SU-DHL-6 (cell line): ENCODE measurements at regions not wholly inside any gene's neighbourhood (a gene's known extent, or its start where the extent isn't known, plus 50 kb on each side); places are given as distances from the start of the nearest gene placed in this dataset.

Experiments
- H2AFZ ChIP-seq: fragments of 200-600 bp; sonication (generic); 2 replicates; pipeline ENCODE4 v1.6.1; 2014; ENCODE audit warnings: low read depth, mild to moderate bottlenecking, moderate library complexity, mixed read lengths, antibody characterized with exemption, low read length; ENCODE audit not compliant: severe bottlenecking
- H3F3A ChIP-seq: fragments of 200-600 bp; shearing (Covaris generic); 2 replicates; pipeline ENCODE4 v1.6.0; 2016; ENCODE audit warnings: antibody characterized with exemption, mild to moderate bottlenecking; ENCODE audit not compliant: insufficient read depth
- H3K27ac ChIP-seq: fragments of 200-600 bp; sonication (generic); 2 replicates; pipeline ENCODE4 v1.5.1; 2016; ENCODE audit warnings: low read depth, mild to moderate bottlenecking, low read length, moderate library complexity, mixed read lengths
- H3K27me3 ChIP-seq: fragments of 200-600 bp; sonication (generic), shearing (Covaris generic); 2 replicates; pipeline ENCODE4 v1.6.0; 2014; ENCODE audit warnings: mild to moderate bottlenecking, low read length
- H3K36me3 ChIP-seq: fragments of 200-600 bp; sonication (generic); 2 replicates; pipeline ENCODE4 v1.6.1; 2014; ENCODE audit warnings: mild to moderate bottlenecking, low read length, mixed read lengths
- H3K4me2 ChIP-seq: fragments of 300-600, 200-600 bp; shearing (Covaris generic), sonication (generic); 2 replicates; pipeline ENCODE4 v1.6.0; 2014; ENCODE audit warnings: low read length, low read depth, mild to moderate bottlenecking; ENCODE audit not compliant: poor library complexity, severe bottlenecking
- H3K4me3 ChIP-seq: fragments of 200-600 bp; sonication (generic); 2 replicates; pipeline ENCODE4 v1.5.1; 2014; ENCODE audit warnings: antibody characterized with exemption, low read length, mild to moderate bottlenecking, mixed read lengths; ENCODE audit not compliant: insufficient read depth, poor library complexity, severe bottlenecking
- H3K79me2 ChIP-seq: fragments of 200-600 bp; sonication (generic); 2 replicates; pipeline ENCODE4 v1.6.1; 2014; ENCODE audit warnings: mild to moderate bottlenecking, low read length, moderate library complexity; ENCODE audit not compliant: insufficient read depth
- H3K9ac ChIP-seq: fragments of 200-600 bp; sonication (generic); 2 replicates; pipeline ENCODE4 v1.7.0; 2014; ENCODE audit warnings: mild to moderate bottlenecking, low read length
- H3K9me2 ChIP-seq: fragments of 200-600 bp; sonication (generic); replicated peaks from 2 replicates; pipeline ENCODE4 v1.6.1; 2014; ENCODE audit warnings: low read length; ENCODE audit not compliant: insufficient read depth
- H3K9me3 ChIP-seq: fragments of 200-600 bp; sonication (generic); 2 replicates; pipeline ENCODE4 v1.6.1; 2014; ENCODE audit warnings: low read length, mixed read lengths; ENCODE audit not compliant: insufficient read depth
- H4K20me1 ChIP-seq: fragments of 200-600 bp; sonication (generic); 2 replicates; pipeline ENCODE4 v1.6.1; 2014; ENCODE audit warnings: low read depth, mild to moderate bottlenecking, antibody characterized with exemption, low read length, moderate library complexity, mixed read lengths
- EZH2phosphoT487 ChIP-seq: fragments of 200-600 bp; sonication (generic), shearing (Covaris generic); conservative IDR thresholded peaks from 2 replicates; pipeline ENCODE4 v1.6.1; 2018; ENCODE audit warnings: mild to moderate bottlenecking, antibody characterized with exemption, low read length, moderate library complexity, mixed read lengths
- TF ChIP-seq, protein P1 (sequence below): fragments of 200-600 bp; sonication (generic); IDR thresholded peaks from one replicate; pipeline ENCODE4 v1.5.1; 2017; ENCODE audit warnings: antibody characterized with exemption, mild to moderate bottlenecking, low read length, moderate library complexity; ENCODE audit not compliant: insufficient read depth, poor library complexity, severe bottlenecking

DNA sequence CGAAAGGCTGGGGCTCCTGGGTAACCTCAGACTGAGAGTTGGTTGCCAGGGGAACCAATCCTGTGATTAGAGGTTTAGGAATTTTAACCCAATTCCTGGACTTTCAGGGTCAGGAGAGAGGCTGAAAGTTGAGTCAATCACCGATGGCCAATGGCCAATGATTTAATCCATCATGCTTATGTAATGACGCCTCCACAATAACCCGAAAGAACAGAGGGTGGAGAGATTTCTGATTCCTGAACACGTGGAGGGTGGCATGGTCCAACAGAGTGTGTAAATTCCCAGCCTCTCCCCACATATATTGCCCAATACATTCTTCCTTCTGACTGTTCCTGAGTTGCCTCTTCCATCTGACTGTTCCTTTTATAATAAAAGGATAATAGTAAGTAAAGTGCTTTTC lies 137.2 kb upstream of the CBLB start:
- H3K4me3 ChIP-seq, result no peak overlapping the region
- H4K20me1 ChIP-seq, result no peaks in the 10 kb centered on the region
- H3K27me3 ChIP-seq, result no peaks in the 10 kb centered on the region
- H2AFZ ChIP-seq, result no peak overlapping the region
- H3K36me3 ChIP-seq, result no peaks in the 10 kb centered on the region
- H3K4me2 ChIP-seq, result no peak overlapping the region
- H3F3A ChIP-seq, result no peaks in the 10 kb centered on the region
- TF ChIP-seq, protein P1, sequence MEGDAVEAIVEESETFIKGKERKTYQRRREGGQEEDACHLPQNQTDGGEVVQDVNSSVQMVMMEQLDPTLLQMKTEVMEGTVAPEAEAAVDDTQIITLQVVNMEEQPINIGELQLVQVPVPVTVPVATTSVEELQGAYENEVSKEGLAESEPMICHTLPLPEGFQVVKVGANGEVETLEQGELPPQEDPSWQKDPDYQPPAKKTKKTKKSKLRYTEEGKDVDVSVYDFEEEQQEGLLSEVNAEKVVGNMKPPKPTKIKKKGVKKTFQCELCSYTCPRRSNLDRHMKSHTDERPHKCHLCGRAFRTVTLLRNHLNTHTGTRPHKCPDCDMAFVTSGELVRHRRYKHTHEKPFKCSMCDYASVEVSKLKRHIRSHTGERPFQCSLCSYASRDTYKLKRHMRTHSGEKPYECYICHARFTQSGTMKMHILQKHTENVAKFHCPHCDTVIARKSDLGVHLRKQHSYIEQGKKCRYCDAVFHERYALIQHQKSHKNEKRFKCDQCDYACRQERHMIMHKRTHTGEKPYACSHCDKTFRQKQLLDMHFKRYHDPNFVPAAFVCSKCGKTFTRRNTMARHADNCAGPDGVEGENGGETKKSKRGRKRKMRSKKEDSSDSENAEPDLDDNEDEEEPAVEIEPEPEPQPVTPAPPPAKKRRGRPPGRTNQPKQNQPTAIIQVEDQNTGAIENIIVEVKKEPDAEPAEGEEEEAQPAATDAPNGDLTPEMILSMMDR, result no peak
- no peak for TF ChIP-seq EZH2phosphoT487
- H3K9me2 ChIP-seq, result no peaks in the 10 kb centered on the region
- no peak overlapping the region for H3K27ac ChIP-seq
- no peak overlapping the region for H3K9ac ChIP-seq
- no peaks in the 10 kb centered on the region for H3K9me3 ChIP-seq
- no peaks in the 10 kb centered on the region for H3K79me2 ChIP-seq

DNA sequence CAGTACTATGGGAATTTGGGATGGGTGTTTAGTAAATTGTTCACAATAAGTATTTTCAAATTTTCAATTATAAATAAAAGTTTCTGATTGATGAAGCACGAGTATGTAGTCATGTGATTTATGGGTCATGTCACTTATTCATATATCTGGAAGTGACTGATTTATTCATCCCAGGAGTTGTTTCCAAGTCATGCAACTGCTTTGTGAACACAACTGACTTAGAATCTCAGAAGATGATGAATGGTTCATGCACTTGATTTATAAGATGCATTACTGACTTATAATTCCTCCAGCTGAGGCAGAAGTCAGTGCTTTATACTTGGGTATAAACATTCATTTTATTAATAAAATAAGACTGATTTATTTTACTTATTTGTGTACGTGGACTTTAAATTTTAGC lies 137.8 kb upstream of the CBLB start:
- no peaks in the 10 kb centered on the region for H3F3A ChIP-seq
- no peaks in the 10 kb centered on the region for H3K9me3 ChIP-seq
- no peak overlapping the region for H3K9ac ChIP-seq
- no peak overlapping the region for H3K4me3 ChIP-seq
- no peak overlapping the region for H2AFZ ChIP-seq
- no peaks in the 10 kb centered on the region for H3K79me2 ChIP-seq
- no peak overlapping the region for H3K27ac ChIP-seq
- no peaks in the 10 kb centered on the region for H4K20me1 ChIP-seq
- no peak for TF ChIP-seq EZH2phosphoT487
- TF ChIP-seq, protein P1, result no peak
- H3K36me3 ChIP-seq, result no peaks in the 10 kb centered on the region
- no peak overlapping the region for H3K4me2 ChIP-seq
- no peaks in the 10 kb centered on the region for H3K9me2 ChIP-seq
- no peaks in the 10 kb centered on the region for H3K27me3 ChIP-seq

DNA sequence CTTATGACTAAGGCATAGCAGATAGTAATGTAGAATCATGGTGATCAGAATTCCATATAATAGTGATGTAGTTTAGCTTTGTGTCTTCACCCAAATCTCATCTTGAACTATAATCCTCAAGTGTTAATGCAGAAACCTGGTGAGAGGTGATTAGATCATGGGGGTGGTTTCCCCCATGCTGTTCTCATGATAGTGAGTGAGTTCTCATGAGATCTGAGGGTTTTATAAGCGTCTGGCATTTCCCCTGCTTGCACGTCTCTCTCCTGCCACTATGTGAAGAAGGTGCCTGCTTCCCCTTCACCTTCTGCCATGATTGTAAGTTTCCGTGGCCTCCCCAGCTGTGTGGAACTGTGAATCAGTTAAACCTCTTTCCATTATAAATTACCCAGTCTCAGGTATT lies 138.7 kb upstream of the CBLB start:
- no peaks in the 10 kb centered on the region for H3K27me3 ChIP-seq
- H3K9me3 ChIP-seq, result no peaks in the 10 kb centered on the region
- H3K9me2 ChIP-seq, result no peaks in the 10 kb centered on the region
- H3F3A ChIP-seq, result no peaks in the 10 kb centered on the region
- no peak overlapping the region for H3K4me3 ChIP-seq
- H3K79me2 ChIP-seq, result no peaks in the 10 kb centered on the region
- no peak overlapping the region for H3K27ac ChIP-seq
- H4K20me1 ChIP-seq, result no peaks in the 10 kb centered on the region
- TF ChIP-seq, protein P1, result no peak
- no peak for TF ChIP-seq EZH2phosphoT487
- no peak overlapping the region for H3K4me2 ChIP-seq
- H2AFZ ChIP-seq, result no peak overlapping the region
- H3K36me3 ChIP-seq, result no peaks in the 10 kb centered on the region
- no peak overlapping the region for H3K9ac ChIP-seq

DNA sequence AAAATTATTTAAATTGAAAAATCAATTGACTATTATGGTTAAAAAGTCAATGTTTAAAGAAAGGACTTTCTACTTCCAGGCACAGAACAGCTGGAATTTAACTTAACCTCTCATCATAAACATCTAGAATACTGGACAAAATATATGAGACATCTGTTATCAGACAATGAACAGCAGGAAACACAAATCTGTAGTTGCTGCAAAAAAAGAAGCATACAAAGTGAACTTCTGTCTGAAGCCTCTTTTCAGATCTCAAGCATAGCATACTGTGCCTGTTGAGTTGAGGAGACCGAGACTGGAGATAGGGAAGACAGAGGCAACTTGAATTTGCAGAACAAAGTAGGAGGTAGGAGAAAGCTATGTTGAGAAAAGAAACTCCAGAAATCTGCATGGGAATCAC lies 140.0 kb upstream of the CBLB start:
- Histone ChIP-seq H3K9me2 (no peaks in the 10 kb centered on the region), H3K4me2 (no peak overlapping the region), H3K4me3 (no peak overlapping the region), H3K36me3 (no peaks in the 10 kb centered on the region), H3K27ac (no peak overlapping the region), H3F3A (no peaks in the 10 kb centered on the region), H3K79me2 (no peaks in the 10 kb centered on the region), H3K9ac (no peak overlapping the region), H2AFZ (no peak overlapping the region), H3K9me3 (no peaks in the 10 kb centered on the region), H3K27me3 (no peaks in the 10 kb centered on the region), H4K20me1 (no peaks in the 10 kb centered on the region)
- TF ChIP-seq EZH2phosphoT487, result no peak
- TF ChIP-seq, protein P1, result no peak
